Stomach (tissue), 8 donors: ENCODE measurements at regions not wholly inside any gene's neighbourhood (a gene's known extent, or its start where the extent isn't known, plus 50 kb on each side); places are given as distances from the start of the nearest gene placed in this dataset.
A peak's percentile ranks its signal among the peaks of the same experiment; 100 is the strongest.

Experiments used
- DNase-seq, 2 donors: peaks; one replicate each; pipeline versions ENCODE4 v3.0.0 to v3.0.0-alpha.2; 2013 to 2019
- H3K27ac ChIP-seq, 5 donors: fragments of 200-600 bp in 4 of 5; sonication (generic) in 4 of 5; one replicate each; pipeline ENCODE4 v1.5.1; 2013 to 2019; ENCODE audit warnings: mild to moderate bottlenecking in 1 of 5, moderate library complexity in 1 of 5
- H3K27me3 ChIP-seq, 3 donors: fragments of 200-600 bp; sonication (generic); one replicate each; pipeline ENCODE4 v1.5.1; 2017 to 2019; ENCODE audit warnings: mixed run types in 1 of 3
- H3K36me3 ChIP-seq, 4 donors: fragments of 200-600 bp; sonication (generic); 1 replicate in 3 of 4; 2 replicates in 1 of 4; pipeline ENCODE4 v1.5.1; 2016 to 2019
- H3K4me1 ChIP-seq, 4 donors: fragments of 200-600 bp; sonication (generic); one replicate each; pipeline ENCODE4 v1.5.1; 2016 to 2019
- H3K4me3 ChIP-seq, 4 donors: fragments of 200-600 bp; sonication (generic) in 3 of 4; one replicate each; pipeline ENCODE4 v1.5.1; 2016 to 2019; ENCODE audit warnings: mild to moderate bottlenecking in 1 of 4
- H3K9me3 ChIP-seq, 4 donors: fragments of 200-600 bp; sonication (generic); one replicate each; pipeline ENCODE4 v1.5.1; 2016 to 2019
- EP300 ChIP-seq: sonication (generic); formaldehyde crosslinking; IDR thresholded peaks from one replicate; pipeline ENCODE4 v1.6.1; 2017; ENCODE audit warnings: antibody characterized with exemption
- POLR2A ChIP-seq, 4 donors: fragments of 450-650 bp; IDR thresholded peaks; one replicate each; pipeline ENCODE4 v1.6.1; 2016; ENCODE audit warnings: antibody characterized with exemption in 4 of 4, control low read depth in 2 of 4, mild to moderate bottlenecking in 1 of 4, moderate library complexity in 1 of 4
- POLR2AphosphoS5 ChIP-seq, 3 donors: sonication (generic); formaldehyde crosslinking; IDR thresholded peaks; one replicate each; pipeline ENCODE4 v1.6.1; 2016; ENCODE audit warnings: antibody characterized with exemption in 3 of 3
- WGBS, 5 donors: extraction: QIAGEN DNeasy Blood & Tissue Kit in 3 of 5; methylation state at CpG; one replicate each; pipeline versions ENCODE4 v1.1.5 to v1.1.7; 2013 to 2018; 5-methylcytosine and 5-hydroxymethylcytosine counted together
- intact Hi-C: fragments of 100-400 bp; cut with DNase I; formaldehyde crosslinking; loops from one replicate; pipeline ENCODE4 v1.15.1; 2023; ENCODE audit warnings: low total_unique reads
- TF ChIP-seq, protein P1 (sequence below), 7 experiments: fragments of 450-650 bp in 4 of 7; fragments of 200-600 bp in 3 of 7; sonication (generic) in 3 of 7; IDR thresholded peaks; one replicate each; pipeline ENCODE4 v1.5.1; 2016 to 2019; ENCODE audit warnings: antibody characterized with exemption in 7 of 7, control low read depth in 2 of 7, mild to moderate bottlenecking in 1 of 7
- donor health status: healthy with polysubstance abuse.
- donor health status: Bipolar disorder and iron deficiency.
- donor health status: healthy.

DNA sequence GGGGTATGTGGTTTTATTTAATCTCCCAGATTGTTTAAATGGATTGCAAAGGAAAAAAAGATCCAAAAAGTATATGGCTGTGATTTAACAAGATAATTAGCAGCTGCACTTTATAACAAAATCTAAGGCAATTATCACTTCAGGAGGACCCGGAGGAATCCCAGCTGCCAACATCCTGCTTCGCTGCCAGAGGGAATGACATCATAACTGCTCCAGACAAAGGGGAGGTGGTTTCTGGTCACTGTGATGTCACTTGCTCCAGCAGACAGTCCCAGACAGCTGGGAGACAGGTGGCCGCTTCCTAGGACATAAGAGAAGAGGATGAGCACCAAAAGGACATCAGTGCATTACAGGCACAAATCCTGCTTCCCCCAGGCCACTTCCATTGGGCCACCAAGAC, 371.0 kb downstream of the BCOR start:
- TF ChIP-seq EP300: no peak
- TF ChIP-seq, protein P1, sequence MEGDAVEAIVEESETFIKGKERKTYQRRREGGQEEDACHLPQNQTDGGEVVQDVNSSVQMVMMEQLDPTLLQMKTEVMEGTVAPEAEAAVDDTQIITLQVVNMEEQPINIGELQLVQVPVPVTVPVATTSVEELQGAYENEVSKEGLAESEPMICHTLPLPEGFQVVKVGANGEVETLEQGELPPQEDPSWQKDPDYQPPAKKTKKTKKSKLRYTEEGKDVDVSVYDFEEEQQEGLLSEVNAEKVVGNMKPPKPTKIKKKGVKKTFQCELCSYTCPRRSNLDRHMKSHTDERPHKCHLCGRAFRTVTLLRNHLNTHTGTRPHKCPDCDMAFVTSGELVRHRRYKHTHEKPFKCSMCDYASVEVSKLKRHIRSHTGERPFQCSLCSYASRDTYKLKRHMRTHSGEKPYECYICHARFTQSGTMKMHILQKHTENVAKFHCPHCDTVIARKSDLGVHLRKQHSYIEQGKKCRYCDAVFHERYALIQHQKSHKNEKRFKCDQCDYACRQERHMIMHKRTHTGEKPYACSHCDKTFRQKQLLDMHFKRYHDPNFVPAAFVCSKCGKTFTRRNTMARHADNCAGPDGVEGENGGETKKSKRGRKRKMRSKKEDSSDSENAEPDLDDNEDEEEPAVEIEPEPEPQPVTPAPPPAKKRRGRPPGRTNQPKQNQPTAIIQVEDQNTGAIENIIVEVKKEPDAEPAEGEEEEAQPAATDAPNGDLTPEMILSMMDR (IDR thresholded peaks at IDR 0.05): no peak
- no peak for TF ChIP-seq POLR2AphosphoS5 (IDR thresholded peaks at IDR 0.05)
- TF ChIP-seq POLR2A (IDR thresholded peaks at IDR 0.05): no peak
- WGBS, 5 donors: 33 to 76% (median 64%) methylated on average over 3 of the region's 3 CpGs
- no peak overlapping the region for H3K27ac ChIP-seq
- H3K4me3 ChIP-seq: no peak overlapping the region
- peaks cover 0 to 16% (median 0%) of the 10 kb centered on the region in 3 donors for H3K27me3 ChIP-seq
- H3K36me3 ChIP-seq: no peaks in the 10 kb centered on the region
- peak in 1 of 2 donors; percentile 69 for DNase-seq
- intact Hi-C loops: no loop called here
- peaks cover 0 to 20% (median 17%) of the 10 kb centered on the region in 4 donors for H3K4me1 ChIP-seq
- H3K9me3 ChIP-seq: peaks cover 0 to 12% (median 4%) of the 10 kb centered on the region in 4 donors

DNA sequence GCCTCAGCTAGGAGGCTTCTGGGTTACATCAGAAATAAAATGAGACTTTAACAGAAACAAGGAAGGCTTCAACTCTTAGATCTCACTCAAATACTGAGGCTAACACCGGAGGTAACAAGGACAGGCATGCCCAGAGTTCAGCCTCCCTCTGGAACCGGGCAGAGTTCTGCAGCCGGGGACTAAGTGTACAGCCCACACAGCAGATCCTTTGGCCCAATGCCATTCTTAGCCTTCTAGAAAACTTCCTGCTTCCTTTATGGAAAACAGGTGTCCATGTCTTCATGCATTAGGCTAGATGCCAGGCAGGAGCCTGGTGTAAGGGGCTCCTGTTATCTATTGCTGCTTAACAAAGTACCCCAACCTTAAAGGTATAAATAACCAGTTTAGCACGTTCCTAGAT, 369.7 kb downstream of the BCOR start:
- Histone ChIP-seq H3K4me1 (peaks cover 0 to 21% (median 20%) of the 10 kb centered on the region in 4 donors), H3K27me3 (peaks cover 0 to 16% (median 0%) of the 10 kb centered on the region in 3 donors), H3K27ac (no peak overlapping the region), H3K4me3 (no peak overlapping the region), H3K36me3 (no peaks in the 10 kb centered on the region), H3K9me3 (peaks cover 0 to 12% (median 4%) of the 10 kb centered on the region in 4 donors)
- 22 to 46% (median 38%) methylated on average over 4 of the region's 4 CpGs for WGBS, 5 donors
- TF ChIP-seq, protein P1 (IDR thresholded peaks at IDR 0.05): no peak
- TF ChIP-seq POLR2AphosphoS5 (IDR thresholded peaks at IDR 0.05) (no peak), EP300 (no peak), POLR2A (IDR thresholded peaks at IDR 0.05) (no peak)
- DNase-seq: peak in 1 of 2 donors; percentile 55
- intact Hi-C loops: no loop called here

GRCh38 chrX:39728852-39729598, 368.7 kb downstream of the BCOR start:
- Histone ChIP-seq H3K9me3 (peaks cover 0 to 12% (median 4%) of the 10 kb centered on the region in 4 donors), H3K27me3 (peaks cover 0 to 16% (median 0%) of the 10 kb centered on the region in 3 donors), H3K4me3 (no peak overlapping the region), H3K36me3 (no peaks in the 10 kb centered on the region), H3K27ac (no peak overlapping the region), H3K4me1 (peaks cover 0 to 29% (median 20%) of the 10 kb centered on the region in 4 donors)
- 76 to 93% (median 82%) methylated on average over 4 to 6 of the region's 6 CpGs for WGBS, 5 donors
- TF ChIP-seq, protein P1 (IDR thresholded peaks at IDR 0.05): no peak
- TF ChIP-seq EP300: no peak
- no peak for TF ChIP-seq POLR2A (IDR thresholded peaks at IDR 0.05)
- TF ChIP-seq POLR2AphosphoS5 (IDR thresholded peaks at IDR 0.05): no peak
- intact Hi-C loops: no loop called here
- DNase-seq: no peak

DNA sequence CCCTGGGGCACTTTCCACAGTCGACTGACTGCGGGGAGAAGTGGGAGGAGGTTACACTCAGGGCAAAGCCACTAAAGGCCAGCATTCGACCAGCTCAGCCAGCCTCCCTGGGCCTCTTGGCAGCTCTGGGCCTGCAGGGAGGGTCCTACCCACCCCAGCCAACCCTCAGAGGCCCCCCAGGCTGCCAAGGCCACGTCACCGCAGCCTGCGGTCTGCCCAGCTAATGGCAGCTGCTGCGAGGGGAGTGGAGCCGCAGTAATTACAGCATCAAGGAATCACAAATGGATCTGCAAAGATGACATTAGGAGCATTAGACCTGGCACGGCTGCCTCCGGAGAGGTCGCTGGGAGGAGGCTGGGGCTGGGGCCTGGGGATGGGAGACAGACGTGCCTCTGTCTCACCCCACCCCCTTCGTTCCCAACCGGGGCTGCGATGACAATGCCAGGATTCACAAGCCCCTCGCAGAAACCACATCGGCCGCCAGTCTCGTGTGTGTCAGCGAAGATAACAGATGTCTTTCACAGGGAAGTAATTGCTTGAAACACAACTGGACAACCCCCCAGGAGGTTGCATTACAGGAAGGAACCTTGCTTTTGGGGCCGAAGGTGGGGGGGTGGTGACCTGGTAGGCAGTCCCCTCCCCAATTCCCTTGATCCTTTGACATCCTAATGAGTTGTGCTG, 367.6 kb downstream of the BCOR start:
- WGBS, 5 donors: 56 to 78% (median 67%) methylated on average over 6 to 21 of the region's 21 CpGs
- peaks cover 0 to 32% (median 24%) of the 10 kb centered on the region in 4 donors for H3K4me1 ChIP-seq
- H3K9me3 ChIP-seq: peaks cover 0 to 12% (median 4%) of the 10 kb centered on the region in 4 donors
- peaks cover 0 to 16% (median 0%) of the 10 kb centered on the region in 3 donors for H3K27me3 ChIP-seq
- intact Hi-C loops: no loop called here
- no peak overlapping the region for H3K4me3 ChIP-seq
- peak overlapping the region in 1 of 5 donors; percentile 63 for H3K27ac ChIP-seq
- TF ChIP-seq, protein P1 (IDR thresholded peaks at IDR 0.05): no peak
- TF ChIP-seq EP300 (no peak), POLR2AphosphoS5 (IDR thresholded peaks at IDR 0.05) (no peak), POLR2A (IDR thresholded peaks at IDR 0.05) (no peak)
- DNase-seq: peak in 1 of 2 donors; percentile 56
- no peaks in the 10 kb centered on the region for H3K36me3 ChIP-seq
